PC-3 (cell line): ENCODE measurements at regions not wholly inside any gene's neighbourhood (a gene's known extent, or its start where the extent isn't known, plus 50 kb on each side); places are given as distances from the start of the nearest gene placed in this dataset.

Experiments used
- EZH2 ChIP-seq: fragments of 300-600 bp; sonication (generic); IDR thresholded peaks from one replicate; pipeline ENCODE4 v1.6.1; 2017; ENCODE audit warnings: antibody characterized with exemption, mild to moderate bottlenecking, low read length; ENCODE audit not compliant: unreplicated experiment
- TF ChIP-seq, protein P1 (sequence below): fragments of 300-600 bp; sonication (generic); conservative IDR thresholded peaks from 2 replicates; pipeline ENCODE4 v1.5.1; 2017; ENCODE audit warnings: antibody characterized with exemption, low read depth, mild to moderate bottlenecking, low read length

GRCh38 chr3:187798126-187798525 lies 52.9 kb upstream of the BCL6 start:
- no peak for TF ChIP-seq EZH2
- TF ChIP-seq, protein P1, sequence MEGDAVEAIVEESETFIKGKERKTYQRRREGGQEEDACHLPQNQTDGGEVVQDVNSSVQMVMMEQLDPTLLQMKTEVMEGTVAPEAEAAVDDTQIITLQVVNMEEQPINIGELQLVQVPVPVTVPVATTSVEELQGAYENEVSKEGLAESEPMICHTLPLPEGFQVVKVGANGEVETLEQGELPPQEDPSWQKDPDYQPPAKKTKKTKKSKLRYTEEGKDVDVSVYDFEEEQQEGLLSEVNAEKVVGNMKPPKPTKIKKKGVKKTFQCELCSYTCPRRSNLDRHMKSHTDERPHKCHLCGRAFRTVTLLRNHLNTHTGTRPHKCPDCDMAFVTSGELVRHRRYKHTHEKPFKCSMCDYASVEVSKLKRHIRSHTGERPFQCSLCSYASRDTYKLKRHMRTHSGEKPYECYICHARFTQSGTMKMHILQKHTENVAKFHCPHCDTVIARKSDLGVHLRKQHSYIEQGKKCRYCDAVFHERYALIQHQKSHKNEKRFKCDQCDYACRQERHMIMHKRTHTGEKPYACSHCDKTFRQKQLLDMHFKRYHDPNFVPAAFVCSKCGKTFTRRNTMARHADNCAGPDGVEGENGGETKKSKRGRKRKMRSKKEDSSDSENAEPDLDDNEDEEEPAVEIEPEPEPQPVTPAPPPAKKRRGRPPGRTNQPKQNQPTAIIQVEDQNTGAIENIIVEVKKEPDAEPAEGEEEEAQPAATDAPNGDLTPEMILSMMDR, result no peak
